GM19397 (cell line): ENCODE measurements at regions not wholly inside any gene's neighbourhood (a gene's known extent, or its start where the extent isn't known, plus 50 kb on each side); places are given as distances from the start of the nearest gene placed in this dataset.

Experiments used
- ATAC-seq: cut with Tn5 transposase; IDR thresholded peaks from one replicate; pipeline ENCODE4 v1.9.1; 2021; ENCODE audit warnings: mild to moderate bottlenecking, moderate library complexity; ENCODE audit not compliant: unreplicated experiment

GRCh38 chr22:49361164-49361563, 466.5 kb downstream of the BRD1 start:
- ATAC-seq, result no peak

GRCh38 chr22:49360746-49361145, 466.9 kb downstream of the BRD1 start:
- ATAC-seq, result no peak

GRCh38 chr22:49359076-49359475, 468.6 kb downstream of the BRD1 start:
- no peak for ATAC-seq

- ATAC-seq, result no peak
These were observed 469.8 kb downstream of the BRD1 start for GRCh38 chr22:49357661-49358440.

- no peak for ATAC-seq
These were observed 471.2 kb downstream of the BRD1 start for GRCh38 chr22:49356428-49356827.

GRCh38 chr22:49355211-49355920, 472.3 kb downstream of the BRD1 start:
- no peak for ATAC-seq

- no peak for ATAC-seq
These were observed 473.0 kb downstream of the BRD1 start for GRCh38 chr22:49354516-49355210.

GRCh38 chr22:49353235-49353634, 474.4 kb downstream of the BRD1 start:
- ATAC-seq, result no peak

- no peak for ATAC-seq
These were observed 475.1 kb downstream of the BRD1 start for GRCh38 chr22:49352361-49353169.

GRCh38 chr22:49351761-49352227, 475.9 kb downstream of the BRD1 start:
- no peak for ATAC-seq

- no peak for ATAC-seq
These were observed 477.1 kb downstream of the BRD1 start for GRCh38 chr22:49350441-49351121.

GRCh38 chr22:49349841-49350381, 477.8 kb downstream of the BRD1 start:
- no peak for ATAC-seq

- ATAC-seq, result no peak
These were observed 478.4 kb downstream of the BRD1 start for GRCh38 chr22:49349181-49349835.

- no peak for ATAC-seq
These were observed 479.0 kb downstream of the BRD1 start for GRCh38 chr22:49348631-49349030.

- no peak for ATAC-seq
These were observed 480.3 kb downstream of the BRD1 start for GRCh38 chr22:49347376-49347775.

GRCh38 chr22:49345896-49346295, 481.8 kb downstream of the BRD1 start:
- ATAC-seq, result no peak

- no peak for ATAC-seq
These were observed 483.0 kb downstream of the BRD1 start for GRCh38 chr22:49344656-49345055.

- no peak for ATAC-seq
These were observed 483.5 kb downstream of the BRD1 start for GRCh38 chr22:49344161-49344560.

GRCh38 chr22:49340406-49340805, 487.3 kb downstream of the BRD1 start:
- ATAC-seq, result no peak
